ENCODE measurements at regions not wholly inside any gene's neighbourhood (a gene's known extent, or its start where the extent isn't known, plus 50 kb on each side); places are given as distances from the start of the nearest gene placed in this dataset.

DNA sequence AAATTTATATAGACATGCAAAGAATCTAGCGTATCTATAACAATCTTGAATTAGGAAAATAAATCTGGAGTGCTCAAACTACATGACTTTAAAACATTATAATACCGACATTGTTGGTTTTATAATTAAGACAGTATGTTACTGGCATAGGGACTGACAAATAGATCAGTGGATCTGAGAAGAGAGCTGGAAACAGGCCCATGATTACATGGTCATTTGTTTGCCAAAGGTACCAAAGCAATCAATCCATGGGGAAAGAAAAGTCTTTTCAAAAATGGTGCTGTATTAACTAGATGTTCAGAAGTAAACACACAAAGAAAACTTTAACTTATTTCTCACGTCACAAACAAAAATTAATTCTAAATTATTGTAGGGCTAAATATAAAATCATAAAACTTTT is 124.2 kb downstream of the BCL2L11 start:
- TF ChIP-seq, protein P1, sequence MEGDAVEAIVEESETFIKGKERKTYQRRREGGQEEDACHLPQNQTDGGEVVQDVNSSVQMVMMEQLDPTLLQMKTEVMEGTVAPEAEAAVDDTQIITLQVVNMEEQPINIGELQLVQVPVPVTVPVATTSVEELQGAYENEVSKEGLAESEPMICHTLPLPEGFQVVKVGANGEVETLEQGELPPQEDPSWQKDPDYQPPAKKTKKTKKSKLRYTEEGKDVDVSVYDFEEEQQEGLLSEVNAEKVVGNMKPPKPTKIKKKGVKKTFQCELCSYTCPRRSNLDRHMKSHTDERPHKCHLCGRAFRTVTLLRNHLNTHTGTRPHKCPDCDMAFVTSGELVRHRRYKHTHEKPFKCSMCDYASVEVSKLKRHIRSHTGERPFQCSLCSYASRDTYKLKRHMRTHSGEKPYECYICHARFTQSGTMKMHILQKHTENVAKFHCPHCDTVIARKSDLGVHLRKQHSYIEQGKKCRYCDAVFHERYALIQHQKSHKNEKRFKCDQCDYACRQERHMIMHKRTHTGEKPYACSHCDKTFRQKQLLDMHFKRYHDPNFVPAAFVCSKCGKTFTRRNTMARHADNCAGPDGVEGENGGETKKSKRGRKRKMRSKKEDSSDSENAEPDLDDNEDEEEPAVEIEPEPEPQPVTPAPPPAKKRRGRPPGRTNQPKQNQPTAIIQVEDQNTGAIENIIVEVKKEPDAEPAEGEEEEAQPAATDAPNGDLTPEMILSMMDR (conservative IDR thresholded peaks at IDR 0.05; ENCODE audit: low read length): no peak
- TF ChIP-seq EZH2phosphoT487 (IDR thresholded peaks at IDR 0.05; ENCODE audit: borderline replicate concordance): no peak
